ENCODE measurements at regions not wholly inside any gene's neighbourhood (a gene's known extent, or its start where the extent isn't known, plus 50 kb on each side); places are given as distances from the start of the nearest gene placed in this dataset.

DNA sequence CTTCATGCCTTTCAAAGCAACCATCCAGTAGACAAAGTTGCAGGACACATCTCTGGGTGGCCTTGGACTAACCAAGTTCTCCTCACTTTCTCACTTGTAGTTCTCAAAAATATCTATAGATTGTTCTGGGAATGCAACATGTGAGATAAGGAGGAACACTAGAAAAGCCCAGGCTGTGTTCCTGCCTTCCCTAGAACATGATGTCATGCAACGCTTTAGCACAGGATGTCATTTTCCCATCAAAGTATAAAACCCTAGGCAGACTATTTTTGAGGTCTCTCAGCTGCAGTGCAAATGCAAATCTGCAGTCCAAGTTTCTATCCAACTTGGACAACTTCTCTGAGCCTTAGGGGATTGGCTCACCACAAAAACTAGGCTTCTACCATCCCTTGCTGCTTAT lies 78.8 kb upstream of the PCDH7 start:
- no peak for TF ChIP-seq POLR2A (IDR thresholded peaks at IDR 0.05; ENCODE audit: low read depth, low read length)
- TF ChIP-seq TAF1 (IDR thresholded peaks at IDR 0.05; ENCODE audit: borderline replicate concordance, low read depth, low read length), result no peak
- no peak for TF ChIP-seq POLR2AphosphoS5 (IDR thresholded peaks at IDR 0.05; ENCODE audit: low read depth, low read length)
